NB4 (cell line): ENCODE measurements at regions not wholly inside any gene's neighbourhood (a gene's known extent, or its start where the extent isn't known, plus 50 kb on each side); places are given as distances from the start of the nearest gene placed in this dataset.
A peak's percentile ranks its signal among the peaks of the same experiment; 100 is the strongest.

Source experiments
- DNase-seq: peaks from one replicate; pipeline ENCODE4 v3.0.0; 2010; ENCODE audit warnings: low read depth
- H3K4me3 ChIP-seq: one replicate; pipeline ENCODE4 v1.5.1; 2011; ENCODE audit warnings: mild to moderate bottlenecking, low read depth, low read length, moderate library complexity
- CTCF ChIP-seq: IDR thresholded peaks from one replicate; pipeline ENCODE4 v1.5.1; 2012; ENCODE audit warnings: low read depth, low read length
- MAX ChIP-seq: IDR thresholded peaks from 2 replicates; pipeline ENCODE4 v1.6.1; 2011; ENCODE audit warnings: low read depth, low read length
- MYC ChIP-seq: IDR thresholded peaks from 2 replicates; pipeline ENCODE4 v1.6.1; 2011; ENCODE audit warnings: low read depth, low read length
- POLR2A ChIP-seq: IDR thresholded peaks from 2 replicates; pipeline ENCODE4 v1.6.1; 2011; ENCODE audit warnings: mild to moderate bottlenecking; ENCODE audit not compliant: insufficient read length; ENCODE audit errors: extremely low read depth

- DNase-seq: no peak
These were observed 157.9 kb upstream of the APCDD1 start for GRCh38 chr18:10296491-10296890.

GRCh38 chr18:10297086-10297485 is 157.3 kb upstream of the APCDD1 start:
- TF ChIP-seq POLR2A: no peak
- TF ChIP-seq MYC: no peak
- TF ChIP-seq MAX: no peak
- no peak for TF ChIP-seq CTCF
- no peak overlapping the region for H3K4me3 ChIP-seq
- no peak for DNase-seq

More at GRCh38 chr18:10296491-10296890, 157.9 kb upstream of the APCDD1 start:
- TF ChIP-seq CTCF (no peak), MYC (no peak), POLR2A (no peak), MAX (no peak)
- H3K4me3 ChIP-seq: no peak overlapping the region

- no peak for TF ChIP-seq CTCF
- no peak for TF ChIP-seq MYC
- TF ChIP-seq MAX: no peak
- no peak for TF ChIP-seq POLR2A
- no peak for DNase-seq
- no peak overlapping the region for H3K4me3 ChIP-seq
These were observed 156.1 kb upstream of the APCDD1 start for GRCh38 chr18:10298346-10298745.

GRCh38 chr18:10299643-10300042 is 154.8 kb upstream of the APCDD1 start:
- TF ChIP-seq MAX (peak; percentile 74), CTCF (no peak), POLR2A (no peak), MYC (peak; percentile 52; the same call in 1 of the 2 replicates)
- H3K4me3 ChIP-seq: no peak overlapping the region
- DNase-seq: peak; percentile 55

GRCh38 chr18:10300739-10301138 is 153.7 kb upstream of the APCDD1 start:
- no peak overlapping the region for H3K4me3 ChIP-seq
- TF ChIP-seq MAX: no peak
- TF ChIP-seq CTCF: no peak
- no peak for TF ChIP-seq MYC
- no peak for TF ChIP-seq POLR2A
- no peak for DNase-seq
